ENCODE measurements at regions not wholly inside any gene's neighbourhood (a gene's known extent, or its start where the extent isn't known, plus 50 kb on each side); places are given as distances from the start of the nearest gene placed in this dataset.

DNA sequence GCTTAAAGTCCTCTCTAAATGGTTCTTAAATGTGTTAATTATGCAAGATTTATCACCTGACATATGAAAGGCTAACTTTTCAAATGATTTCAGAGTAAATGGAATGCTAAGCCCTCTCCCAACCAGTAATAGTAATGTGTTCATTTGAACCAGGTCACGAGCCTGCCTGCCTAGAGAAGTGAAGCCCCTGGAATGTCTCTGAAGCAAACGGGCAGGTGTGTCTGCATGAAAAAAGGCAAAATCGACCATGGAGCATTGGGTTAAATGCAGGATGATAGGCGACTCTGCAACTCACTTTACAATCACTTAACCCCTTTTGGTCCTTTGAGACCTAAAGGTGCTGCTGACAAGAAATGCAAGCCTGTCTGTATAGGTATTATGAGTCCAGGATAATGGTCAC lies 798.4 kb upstream of the ACVR2A start:
- intact Hi-C loops (cut with DNase I; ENCODE audit: low total_unique reads) = loop anchor here (10.0 kb wide), 1 partner anchor 598 kb away; no protein-coding TSS in a partner anchor
- Histone ChIP-seq H3K4me1 (no peaks in the 10 kb centered on the region), H3K9me3 (no peaks in the 10 kb centered on the region), H3K27me3 (no peaks in the 10 kb centered on the region), H3K36me3 (no peaks in the 10 kb centered on the region), H3K27ac (no peak overlapping the region), H3K4me3 (no peak overlapping the region)
- no peak for TF ChIP-seq POLR2A (IDR thresholded peaks at IDR 0.05)
- TF ChIP-seq, protein P1, sequence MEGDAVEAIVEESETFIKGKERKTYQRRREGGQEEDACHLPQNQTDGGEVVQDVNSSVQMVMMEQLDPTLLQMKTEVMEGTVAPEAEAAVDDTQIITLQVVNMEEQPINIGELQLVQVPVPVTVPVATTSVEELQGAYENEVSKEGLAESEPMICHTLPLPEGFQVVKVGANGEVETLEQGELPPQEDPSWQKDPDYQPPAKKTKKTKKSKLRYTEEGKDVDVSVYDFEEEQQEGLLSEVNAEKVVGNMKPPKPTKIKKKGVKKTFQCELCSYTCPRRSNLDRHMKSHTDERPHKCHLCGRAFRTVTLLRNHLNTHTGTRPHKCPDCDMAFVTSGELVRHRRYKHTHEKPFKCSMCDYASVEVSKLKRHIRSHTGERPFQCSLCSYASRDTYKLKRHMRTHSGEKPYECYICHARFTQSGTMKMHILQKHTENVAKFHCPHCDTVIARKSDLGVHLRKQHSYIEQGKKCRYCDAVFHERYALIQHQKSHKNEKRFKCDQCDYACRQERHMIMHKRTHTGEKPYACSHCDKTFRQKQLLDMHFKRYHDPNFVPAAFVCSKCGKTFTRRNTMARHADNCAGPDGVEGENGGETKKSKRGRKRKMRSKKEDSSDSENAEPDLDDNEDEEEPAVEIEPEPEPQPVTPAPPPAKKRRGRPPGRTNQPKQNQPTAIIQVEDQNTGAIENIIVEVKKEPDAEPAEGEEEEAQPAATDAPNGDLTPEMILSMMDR (IDR thresholded peaks at IDR 0.05) = no peak
- no peak for DNase-seq

DNA sequence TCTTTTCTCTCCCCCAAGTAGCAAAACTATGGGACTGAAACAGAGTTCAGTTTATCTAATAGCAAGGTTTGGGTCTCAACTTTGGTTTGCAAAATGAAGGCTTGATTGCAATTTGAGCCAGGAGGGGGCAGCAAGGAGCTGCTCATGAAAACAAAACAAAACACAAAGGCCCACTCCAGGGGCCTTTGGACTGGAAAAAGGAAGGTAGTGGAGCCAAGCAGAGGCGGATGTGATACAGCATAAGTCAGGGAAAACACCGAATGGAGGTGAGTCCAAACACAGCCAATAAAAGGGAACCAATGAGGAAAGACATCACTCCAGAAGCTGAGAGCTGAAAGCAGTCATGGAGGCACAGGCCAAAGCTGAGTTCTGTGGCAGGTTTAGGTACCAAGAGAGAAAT lies 799.7 kb upstream of the ACVR2A start:
- H3K9me3 ChIP-seq = no peaks in the 10 kb centered on the region
- no peaks in the 10 kb centered on the region for H3K36me3 ChIP-seq
- no peak overlapping the region for H3K4me3 ChIP-seq
- no peak for TF ChIP-seq POLR2A (IDR thresholded peaks at IDR 0.05)
- TF ChIP-seq, protein P1 (IDR thresholded peaks at IDR 0.05) = peak; percentile 21 to 39 (median 32)
- H3K4me1 ChIP-seq = no peaks in the 10 kb centered on the region
- no peak overlapping the region for H3K27ac ChIP-seq
- intact Hi-C loops (cut with DNase I; ENCODE audit: low total_unique reads) = loop anchor here (10.0 kb wide), 1 partner anchor 600 kb away; no protein-coding TSS in a partner anchor
- DNase-seq = peak; percentile 16 to 28
- no peaks in the 10 kb centered on the region for H3K27me3 ChIP-seq

DNA sequence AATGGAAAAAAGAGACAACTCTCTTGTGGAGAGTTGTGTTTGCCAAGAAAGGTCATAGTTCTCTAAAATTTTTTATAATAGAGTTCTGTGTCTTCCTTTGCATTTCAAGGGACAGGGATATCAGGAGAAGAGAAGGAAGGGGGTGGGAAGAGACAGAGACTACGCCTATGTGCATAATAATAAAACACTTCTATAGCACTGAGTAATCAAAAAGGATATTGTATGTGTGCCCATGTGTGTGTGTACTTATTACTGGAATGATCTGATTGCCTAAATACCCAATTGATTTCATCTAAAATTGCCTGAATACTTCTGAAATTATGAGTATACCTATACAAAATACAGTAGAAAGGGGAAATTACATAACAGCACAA lies 803.7 kb upstream of the ACVR2A start:
- no peaks in the 10 kb centered on the region for H3K4me1 ChIP-seq
- no peaks in the 10 kb centered on the region for H3K9me3 ChIP-seq
- no peaks in the 10 kb centered on the region for H3K36me3 ChIP-seq
- H3K27ac ChIP-seq = no peak overlapping the region
- TF ChIP-seq, protein P1 (IDR thresholded peaks at IDR 0.05) = no peak
- TF ChIP-seq POLR2A (IDR thresholded peaks at IDR 0.05) = no peak
- H3K27me3 ChIP-seq = no peaks in the 10 kb centered on the region
- H3K4me3 ChIP-seq = no peak overlapping the region
- DNase-seq = no peak
- intact Hi-C loops (cut with DNase I; ENCODE audit: low total_unique reads) = loop anchor here (10.0 kb wide), 1 partner anchor 604 kb away; no protein-coding TSS in a partner anchor

DNA sequence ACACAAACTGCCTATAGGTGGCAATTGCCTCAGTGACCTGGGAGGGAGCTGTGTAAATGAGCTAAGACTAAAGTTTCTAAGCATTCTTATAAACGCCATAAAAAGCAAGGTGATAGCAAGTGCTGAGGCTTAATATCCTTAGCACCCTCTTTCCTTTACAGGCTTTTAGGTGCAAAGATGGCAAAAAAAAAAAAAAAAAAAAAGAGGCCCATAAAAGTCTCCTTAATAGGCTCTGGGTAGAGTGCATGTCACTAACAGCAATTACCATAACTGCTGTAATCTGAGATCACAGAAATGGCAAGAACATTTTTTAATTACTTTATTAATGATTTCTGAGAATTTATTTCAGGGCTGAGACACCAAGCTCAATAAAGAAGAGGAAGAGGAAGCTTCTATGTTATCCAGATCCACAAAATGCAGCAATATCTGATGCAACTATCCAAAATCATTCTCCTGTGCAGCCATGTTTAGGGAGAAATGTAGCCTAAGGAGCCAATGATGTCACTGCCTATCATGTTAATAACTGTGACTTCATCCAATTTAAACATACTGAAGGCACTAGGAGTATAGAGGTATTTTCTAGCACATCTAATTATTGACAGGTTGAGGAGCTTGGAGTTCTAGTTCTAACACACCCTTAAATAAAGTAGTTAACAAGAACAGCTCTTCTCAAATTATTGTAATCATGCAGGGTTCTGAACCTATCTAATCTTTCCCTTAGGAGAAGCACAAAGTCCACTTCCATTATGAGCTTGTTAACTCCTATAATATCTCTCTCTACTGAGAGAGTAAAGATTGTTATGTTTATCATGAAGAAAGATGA lies 804.3 kb upstream of the ACVR2A start:
- DNase-seq = no peak
- Histone ChIP-seq H3K9me3 (no peaks in the 10 kb centered on the region), H3K4me3 (no peak overlapping the region), H3K27ac (no peak overlapping the region), H3K4me1 (no peaks in the 10 kb centered on the region), H3K27me3 (no peaks in the 10 kb centered on the region), H3K36me3 (no peaks in the 10 kb centered on the region)
- intact Hi-C loops (cut with DNase I; ENCODE audit: low total_unique reads) = loop anchor here (10.0 kb wide), 1 partner anchor 604 kb away; no protein-coding TSS in a partner anchor
- TF ChIP-seq POLR2A (IDR thresholded peaks at IDR 0.05) = no peak
- TF ChIP-seq, protein P1 (IDR thresholded peaks at IDR 0.05) = no peak

DNA sequence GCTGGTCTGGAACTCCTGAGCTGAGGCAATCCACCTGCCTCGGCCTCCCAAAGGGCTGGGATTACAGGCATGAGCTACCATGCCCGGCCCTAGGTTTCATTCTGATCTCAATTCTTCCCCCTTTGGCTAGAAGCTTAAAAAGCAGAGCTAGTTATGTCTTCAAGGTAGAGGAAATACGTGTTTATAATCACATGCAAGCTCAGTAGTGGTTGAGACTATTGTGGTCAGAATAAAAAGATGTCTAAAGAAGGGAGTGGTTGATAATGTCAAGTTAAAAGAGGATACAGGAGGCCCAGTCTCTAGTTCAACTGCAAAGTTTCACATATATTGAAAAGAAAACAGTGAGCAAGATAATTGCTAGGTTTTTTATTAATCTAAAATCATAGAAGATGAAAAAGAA lies 807.8 kb upstream of the ACVR2A start:
- TF ChIP-seq POLR2A (IDR thresholded peaks at IDR 0.05) = no peak
- TF ChIP-seq, protein P1 (IDR thresholded peaks at IDR 0.05) = no peak
- H3K27me3 ChIP-seq = no peaks in the 10 kb centered on the region
- no peak for DNase-seq
- H3K27ac ChIP-seq = no peak overlapping the region
- H3K4me1 ChIP-seq = no peaks in the 10 kb centered on the region
- intact Hi-C loops (cut with DNase I; ENCODE audit: low total_unique reads) = no loop called here
- H3K4me3 ChIP-seq = no peak overlapping the region
- H3K9me3 ChIP-seq = no peaks in the 10 kb centered on the region
- H3K36me3 ChIP-seq = no peaks in the 10 kb centered on the region

All from uterus (tissue), 3 donors.